T-cell (primary cell): ENCODE measurements at regions not wholly inside any gene's neighbourhood (a gene's known extent, or its start where the extent isn't known, plus 50 kb on each side); places are given as distances from the start of the nearest gene placed in this dataset.

Experiments
- ATAC-seq, 4 experiments: fragments of 200-7000 bp in 3 of 4; fragments of 150-1000 bp in 1 of 4; cut with Tn5 transposase; replicated peaks in 1 of 4; 1 replicate in 3 of 4; 2 replicates in 1 of 4; pipeline ENCODE4 v1.10.0; 2021; ENCODE audit warnings: moderate library complexity in 3 of 4, mild to moderate bottlenecking in 2 of 4, moderate number of reproducible peaks in 1 of 4
- CTCF ChIA-PET, 2 donors: fragments of 300-600 bp; sonication (Branson Sonifier 250); formaldehyde crosslinking; loops; one replicate each; lab custom pipeline; 2022; ENCODE audit warnings: antibody characterized with exemption in 2 of 2; lab: Charles Lee
- POLR2A ChIA-PET, 2 donors: fragments of 300-600 bp; sonication (Branson Sonifier 250); formaldehyde crosslinking; loops; one replicate each; lab custom pipeline; 2022; ENCODE audit warnings: antibody characterized with exemption in 2 of 2; lab: Charles Lee
- DNase-seq, 35 experiments: peaks; one replicate each; pipeline versions ENCODE4 v3.0.0 to v3.0.0-alpha.2; 2013 to 2023
- H3K27ac ChIP-seq: one replicate; pipeline ENCODE4 v1.5.1; 2013; ENCODE audit warnings: low read length
- H3K27me3 ChIP-seq, 2 experiments: replicated peaks in 1 of 2; 1 replicate in 1 of 2; 2 replicates in 1 of 2; pipeline versions ENCODE4 v1.6.1 to v1.7.0; 2013; ENCODE audit warnings: low read length in 1 of 2, mixed read lengths in 1 of 2; ENCODE audit not compliant: control insufficient read depth in 2 of 2, insufficient read depth in 2 of 2; ENCODE audit errors: extremely low read depth in 1 of 2
- H3K36me3 ChIP-seq, 2 donors: 1 replicate in 1 of 2; 2 replicates in 1 of 2; pipeline versions ENCODE4 v1.6.1 to v1.7.0; 2013; ENCODE audit warnings: low read length in 1 of 2; ENCODE audit not compliant: control insufficient read depth in 2 of 2, insufficient read depth in 1 of 2; ENCODE audit errors: extremely low read depth in 1 of 2
- H3K4me1 ChIP-seq, 2 experiments: 1 replicate in 1 of 2; 2 replicates in 1 of 2; pipeline versions ENCODE4 v1.6.1 to v1.7.0; 2013; ENCODE audit warnings: low read length in 2 of 2, mixed read lengths in 1 of 2; ENCODE audit not compliant: insufficient read depth in 2 of 2, control insufficient read depth in 1 of 2; ENCODE audit errors: extremely low read depth in 1 of 2
- H3K4me3 ChIP-seq, 2 donors: 1 replicate in 1 of 2; 2 replicates in 1 of 2; pipeline versions ENCODE4 v1.5.1 to v1.7.0; 2013; ENCODE audit warnings: mild to moderate bottlenecking in 2 of 2, low read length in 1 of 2, moderate library complexity in 1 of 2; ENCODE audit not compliant: control insufficient read depth in 1 of 2; ENCODE audit errors: extremely low read depth in 1 of 2
- H3K9me3 ChIP-seq: 2 replicates; pipeline ENCODE4 v1.7.0; 2013
- H3K27ac Mint-ChIP-seq, 2 donors: one replicate each; pipeline ENCODE4 v1.8.0; 2020 to 2021; ENCODE audit warnings: mild to moderate bottlenecking in 2 of 2, mixed read lengths in 2 of 2
- H3K27me3 Mint-ChIP-seq, 2 donors: one replicate each; pipeline ENCODE4 v1.8.0; 2021 to 2022; ENCODE audit warnings: mixed read lengths in 2 of 2
- H3K36me3 Mint-ChIP-seq: one replicate; pipeline ENCODE4 v1.8.0; 2021; ENCODE audit warnings: mixed read lengths
- H3K4me1 Mint-ChIP-seq, 3 donors: one replicate each; pipeline ENCODE4 v1.8.0; 2020 to 2022; ENCODE audit warnings: mixed read lengths in 3 of 3, mild to moderate bottlenecking in 1 of 3
- H3K4me3 Mint-ChIP-seq, 3 donors: one replicate each; pipeline ENCODE4 v1.8.0; 2020 to 2022; ENCODE audit warnings: mild to moderate bottlenecking in 3 of 3, mixed read lengths in 3 of 3, moderate library complexity in 3 of 3
- H3K9me3 Mint-ChIP-seq, 3 donors: one replicate each; pipeline ENCODE4 v1.8.0; 2020 to 2022; ENCODE audit warnings: mixed read lengths in 3 of 3
- WGBS: methylation state at CpG from one replicate; pipeline ENCODE4 v1.1.5; 2013; ENCODE audit warnings: missing lambda C conversion rate; ENCODE audit not compliant: insufficient coverage; 5-methylcytosine and 5-hydroxymethylcytosine counted together

DNA sequence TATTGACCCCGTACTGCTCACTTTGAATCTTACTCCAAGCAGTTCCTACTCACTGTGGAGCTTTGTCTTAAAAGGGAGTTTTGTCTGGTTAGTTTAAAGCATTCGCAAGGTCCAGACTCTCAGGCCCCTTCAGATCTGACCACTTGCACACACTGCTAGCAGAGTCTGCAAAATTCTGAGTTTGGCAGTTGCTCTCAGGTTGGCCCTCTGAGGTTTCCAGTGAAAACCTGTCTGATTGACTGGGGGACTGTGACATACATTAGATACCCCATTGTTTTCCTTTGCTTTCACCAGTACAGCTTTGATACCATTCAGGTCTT lies 149.2 kb downstream of the XPNPEP1 start:
- ChIA-PET CTCF (no interaction called here), POLR2A (no interaction called here)
- H3K27ac Mint-ChIP-seq = no peak overlapping the region
- no peaks in the 10 kb centered on the region for H3K9me3 Mint-ChIP-seq
- WGBS = no CpG with 5 or more reads among the region's 2 CpGs
- H3K36me3 Mint-ChIP-seq = no peaks in the 10 kb centered on the region
- H3K27me3 Mint-ChIP-seq = peaks cover 0 to 8% of the 10 kb centered on the region in 2 donors
- no peaks in the 10 kb centered on the region for H3K4me1 ChIP-seq
- no peak overlapping the region for H3K4me3 Mint-ChIP-seq
- H3K27ac ChIP-seq = no peak overlapping the region
- H3K4me3 ChIP-seq = no peak overlapping the region
- peaks cover 0 to 2% of the 10 kb centered on the region in 2 experiments for H3K27me3 ChIP-seq
- no peaks in the 10 kb centered on the region for H3K9me3 ChIP-seq
- DNase-seq (no peak), ATAC-seq (no peak)
- no peaks in the 10 kb centered on the region for H3K4me1 Mint-ChIP-seq
- H3K36me3 ChIP-seq = no peaks in the 10 kb centered on the region

GRCh38 chr10:109773288-109774120 lies 149.8 kb downstream of the XPNPEP1 start:
- no peak overlapping the region for H3K4me3 ChIP-seq
- ChIA-PET CTCF (no interaction called here), POLR2A (no interaction called here)
- H3K27ac ChIP-seq = no peak overlapping the region
- Mint-ChIP-seq H3K36me3 (no peaks in the 10 kb centered on the region), H3K4me1 (no peaks in the 10 kb centered on the region), H3K27me3 (peaks cover 0 to 6% of the 10 kb centered on the region in 2 donors), H3K27ac (no peak overlapping the region), H3K9me3 (no peaks in the 10 kb centered on the region), H3K4me3 (no peak overlapping the region)
- H3K9me3 ChIP-seq = no peaks in the 10 kb centered on the region
- H3K4me1 ChIP-seq = no peaks in the 10 kb centered on the region
- DNase-seq (peak in 1 of 35 experiments; percentile 2), ATAC-seq (no peak)
- WGBS = 53% methylated on average over 4 of the region's 8 CpGs
- no peaks in the 10 kb centered on the region for H3K36me3 ChIP-seq
- H3K27me3 ChIP-seq = peaks cover 0 to under 1% of the 10 kb centered on the region in 2 experiments

DNA sequence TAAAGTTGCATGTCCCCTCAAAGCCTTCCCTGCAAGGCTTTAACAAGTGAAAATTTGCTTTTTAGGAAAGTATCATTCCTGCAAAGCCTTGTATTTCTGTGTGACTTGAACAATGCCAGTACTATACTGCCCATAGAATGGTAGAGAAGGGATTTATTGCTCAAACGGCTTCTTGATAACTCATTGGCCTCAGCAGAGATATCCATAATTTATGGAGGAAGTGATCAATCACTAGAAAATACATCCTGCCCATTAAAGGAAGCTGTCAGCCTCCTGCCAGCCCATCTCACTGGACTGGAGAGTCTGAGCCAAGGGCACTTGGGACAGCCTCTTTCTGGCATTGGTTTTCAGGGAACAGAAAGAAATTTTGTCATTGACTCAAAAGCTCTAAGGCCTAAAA lies 152.6 kb downstream of the XPNPEP1 start:
- Histone ChIP-seq H3K27me3 (peaks cover 0 to 2% of the 10 kb centered on the region in 2 experiments), H3K27ac (no peak overlapping the region), H3K36me3 (no peaks in the 10 kb centered on the region), H3K9me3 (no peaks in the 10 kb centered on the region), H3K4me3 (no peak overlapping the region), H3K4me1 (no peaks in the 10 kb centered on the region)
- Mint-ChIP-seq H3K4me1 (no peaks in the 10 kb centered on the region), H3K9me3 (no peaks in the 10 kb centered on the region), H3K27ac (no peak overlapping the region), H3K27me3 (no peaks in the 10 kb centered on the region), H3K36me3 (no peaks in the 10 kb centered on the region), H3K4me3 (no peak overlapping the region)
- DNase-seq (no peak), ATAC-seq (no peak)
- ChIA-PET POLR2A (no interaction called here), CTCF (no interaction called here)
- WGBS = no CpG with 5 or more reads among the region's 1 CpG

DNA sequence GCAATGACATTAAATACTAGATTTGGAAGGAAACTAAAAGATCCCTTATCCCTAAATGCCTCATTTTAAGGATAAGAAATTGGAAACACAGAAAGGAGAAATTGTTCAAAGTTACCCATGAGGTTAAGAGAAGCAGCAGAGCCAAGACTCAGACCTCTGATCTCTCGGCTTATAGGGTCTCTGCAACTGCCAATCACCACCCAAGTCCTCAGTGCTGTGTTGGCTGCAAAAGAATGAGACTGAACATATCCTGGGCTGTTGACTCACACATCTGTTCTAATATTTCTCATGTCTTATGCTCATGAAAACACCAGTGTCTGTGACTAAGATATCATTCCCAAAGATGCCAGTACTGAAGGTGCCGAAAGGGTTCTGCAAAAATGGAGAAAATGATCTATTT lies 153.3 kb downstream of the XPNPEP1 start:
- DNase-seq (no peak), ATAC-seq (no peak)
- CTCF ChIA-PET = no interaction called here
- H3K4me3 ChIP-seq = no peak overlapping the region
- 78% methylated on average over 1 of the region's 2 CpGs for WGBS
- no peak overlapping the region for H3K27ac ChIP-seq
- H3K36me3 Mint-ChIP-seq = no peaks in the 10 kb centered on the region
- H3K9me3 ChIP-seq = no peaks in the 10 kb centered on the region
- no peaks in the 10 kb centered on the region for H3K4me1 ChIP-seq
- H3K36me3 ChIP-seq = no peaks in the 10 kb centered on the region
- no peaks in the 10 kb centered on the region for H3K27me3 Mint-ChIP-seq
- peaks cover 0 to 2% of the 10 kb centered on the region in 2 experiments for H3K27me3 ChIP-seq
- no peak overlapping the region for H3K4me3 Mint-ChIP-seq
- H3K4me1 Mint-ChIP-seq = no peaks in the 10 kb centered on the region
- H3K27ac Mint-ChIP-seq = no peak overlapping the region
- POLR2A ChIA-PET = no interaction called here
- no peaks in the 10 kb centered on the region for H3K9me3 Mint-ChIP-seq

DNA sequence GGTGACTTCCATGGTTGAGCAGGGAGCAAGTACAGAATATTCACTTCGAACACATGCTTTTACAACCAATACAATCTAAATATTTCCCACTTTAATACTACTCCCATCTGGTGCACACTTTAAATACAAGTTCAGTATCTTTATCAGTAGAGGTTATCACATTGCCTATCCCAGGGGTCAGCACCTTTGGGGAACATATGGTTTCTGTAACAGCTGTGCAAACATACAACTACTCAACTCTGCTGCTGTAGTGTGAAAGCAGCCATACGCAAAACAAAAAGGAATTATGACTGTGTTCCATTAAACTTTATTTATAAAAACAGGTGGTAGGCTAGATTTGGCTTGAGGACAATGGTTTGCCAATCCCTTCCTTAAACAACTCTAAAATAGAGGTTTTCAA lies 157.5 kb downstream of the XPNPEP1 start:
- Histone ChIP-seq H3K27ac (no peak overlapping the region), H3K36me3 (no peaks in the 10 kb centered on the region), H3K27me3 (peaks cover 0 to 2% of the 10 kb centered on the region in 2 experiments), H3K4me1 (no peaks in the 10 kb centered on the region), H3K9me3 (no peaks in the 10 kb centered on the region), H3K4me3 (no peak overlapping the region)
- WGBS = 67% methylated on average over 1 of the region's 2 CpGs
- ATAC-seq (no peak), DNase-seq (no peak)
- no peak overlapping the region for H3K27ac Mint-ChIP-seq
- H3K4me1 Mint-ChIP-seq = no peaks in the 10 kb centered on the region
- H3K4me3 Mint-ChIP-seq = no peak overlapping the region
- no peaks in the 10 kb centered on the region for H3K36me3 Mint-ChIP-seq
- CTCF ChIA-PET = no interaction called here
- no peaks in the 10 kb centered on the region for H3K9me3 Mint-ChIP-seq
- POLR2A ChIA-PET = no interaction called here
- peaks cover 1 to 10% of the 10 kb centered on the region in 2 donors for H3K27me3 Mint-ChIP-seq

- Histone ChIP-seq H3K27me3 (no peaks in the 10 kb centered on the region), H3K27ac (no peak overlapping the region), H3K9me3 (no peaks in the 10 kb centered on the region), H3K36me3 (no peaks in the 10 kb centered on the region), H3K4me1 (no peaks in the 10 kb centered on the region), H3K4me3 (no peak overlapping the region)
- DNase-seq (no peak), ATAC-seq (no peak)
- Mint-ChIP-seq H3K4me1 (no peaks in the 10 kb centered on the region), H3K27me3 (peaks cover 7 to 17% of the 10 kb centered on the region in 2 donors), H3K9me3 (no peaks in the 10 kb centered on the region), H3K36me3 (no peaks in the 10 kb centered on the region), H3K4me3 (no peak overlapping the region), H3K27ac (no peak overlapping the region)
- POLR2A ChIA-PET = no interaction called here
- CTCF ChIA-PET = interaction anchor here in 1 of 2 donors (0.6 kb wide), 1 partner anchor 483 kb away, joined by 3 read pairs; no protein-coding TSS in a partner anchor
Measured at GRCh38 chr10:109762555-109762954, 160.8 kb downstream of the XPNPEP1 start.
